ENCODE measurements at regions not wholly inside any gene's neighbourhood (a gene's known extent, or its start where the extent isn't known, plus 50 kb on each side); places are given as distances from the start of the nearest gene placed in this dataset.

DNA sequence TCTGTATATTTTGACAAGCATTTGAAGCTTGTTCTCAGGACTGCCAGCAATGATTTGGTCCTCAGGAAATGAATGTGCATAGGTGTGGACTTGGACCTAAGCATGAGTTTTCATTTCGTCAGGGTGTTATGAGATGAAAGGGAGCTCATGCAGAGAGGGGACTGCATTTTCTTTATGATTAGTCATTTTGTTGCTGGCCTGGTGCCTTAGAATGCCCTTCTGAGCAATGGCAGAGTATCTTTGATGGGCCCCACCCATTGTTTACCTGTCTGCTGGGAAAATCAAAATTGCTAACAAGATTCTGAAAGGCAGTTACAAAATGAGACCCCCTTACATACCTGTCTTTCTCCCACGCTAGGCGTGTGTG, 51.5 kb upstream of the MTHFD1L start:
- H3K9ac ChIP-seq (ENCODE audit: low read length): no peak overlapping the region
- no peaks in the 10 kb centered on the region for H3K27me3 ChIP-seq (ENCODE audit: insufficient read depth, low read length)
- H2AFZ ChIP-seq (ENCODE audit: low read length): no peak overlapping the region
- no peaks in the 10 kb centered on the region for H3K79me2 ChIP-seq (ENCODE audit: insufficient read depth, low read length)
- H3K4me3 ChIP-seq (ENCODE audit: low read depth, low read length, poor library complexity, severe bottlenecking): no peak overlapping the region
- H3K36me3 ChIP-seq (ENCODE audit: insufficient read depth, low read length): peaks cover 91% of the 10 kb centered on the region
- peaks cover 27% of the 10 kb centered on the region for H3K4me1 ChIP-seq (ENCODE audit: insufficient read depth, low read length, severe bottlenecking)
- H3F3A ChIP-seq (ENCODE audit: insufficient read depth, low read length): no peaks in the 10 kb centered on the region
- H3K27ac ChIP-seq (ENCODE audit: low read depth, low read length, poor library complexity, severe bottlenecking): peak overlapping the region; percentile 53
- H3K9me2 ChIP-seq (ENCODE audit: low read depth, low read length): no peaks in the 10 kb centered on the region
- no peaks in the 10 kb centered on the region for H4K20me1 ChIP-seq (ENCODE audit: insufficient read depth, low read length)
- H3K9me3 ChIP-seq (ENCODE audit: low read length): no peaks in the 10 kb centered on the region
- TF ChIP-seq, protein P1, sequence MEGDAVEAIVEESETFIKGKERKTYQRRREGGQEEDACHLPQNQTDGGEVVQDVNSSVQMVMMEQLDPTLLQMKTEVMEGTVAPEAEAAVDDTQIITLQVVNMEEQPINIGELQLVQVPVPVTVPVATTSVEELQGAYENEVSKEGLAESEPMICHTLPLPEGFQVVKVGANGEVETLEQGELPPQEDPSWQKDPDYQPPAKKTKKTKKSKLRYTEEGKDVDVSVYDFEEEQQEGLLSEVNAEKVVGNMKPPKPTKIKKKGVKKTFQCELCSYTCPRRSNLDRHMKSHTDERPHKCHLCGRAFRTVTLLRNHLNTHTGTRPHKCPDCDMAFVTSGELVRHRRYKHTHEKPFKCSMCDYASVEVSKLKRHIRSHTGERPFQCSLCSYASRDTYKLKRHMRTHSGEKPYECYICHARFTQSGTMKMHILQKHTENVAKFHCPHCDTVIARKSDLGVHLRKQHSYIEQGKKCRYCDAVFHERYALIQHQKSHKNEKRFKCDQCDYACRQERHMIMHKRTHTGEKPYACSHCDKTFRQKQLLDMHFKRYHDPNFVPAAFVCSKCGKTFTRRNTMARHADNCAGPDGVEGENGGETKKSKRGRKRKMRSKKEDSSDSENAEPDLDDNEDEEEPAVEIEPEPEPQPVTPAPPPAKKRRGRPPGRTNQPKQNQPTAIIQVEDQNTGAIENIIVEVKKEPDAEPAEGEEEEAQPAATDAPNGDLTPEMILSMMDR (IDR thresholded peaks at IDR 0.05; ENCODE audit: low read length): no peak
- TF ChIP-seq EZH2 (IDR thresholded peaks at IDR 0.05; ENCODE audit: borderline replicate concordance, low read length): no peak
- no peak overlapping the region for H3K4me2 ChIP-seq (ENCODE audit: low read length)
